ENCODE measurements at regions not wholly inside any gene's neighbourhood (a gene's known extent, or its start where the extent isn't known, plus 50 kb on each side); places are given as distances from the start of the nearest gene placed in this dataset.

DNA sequence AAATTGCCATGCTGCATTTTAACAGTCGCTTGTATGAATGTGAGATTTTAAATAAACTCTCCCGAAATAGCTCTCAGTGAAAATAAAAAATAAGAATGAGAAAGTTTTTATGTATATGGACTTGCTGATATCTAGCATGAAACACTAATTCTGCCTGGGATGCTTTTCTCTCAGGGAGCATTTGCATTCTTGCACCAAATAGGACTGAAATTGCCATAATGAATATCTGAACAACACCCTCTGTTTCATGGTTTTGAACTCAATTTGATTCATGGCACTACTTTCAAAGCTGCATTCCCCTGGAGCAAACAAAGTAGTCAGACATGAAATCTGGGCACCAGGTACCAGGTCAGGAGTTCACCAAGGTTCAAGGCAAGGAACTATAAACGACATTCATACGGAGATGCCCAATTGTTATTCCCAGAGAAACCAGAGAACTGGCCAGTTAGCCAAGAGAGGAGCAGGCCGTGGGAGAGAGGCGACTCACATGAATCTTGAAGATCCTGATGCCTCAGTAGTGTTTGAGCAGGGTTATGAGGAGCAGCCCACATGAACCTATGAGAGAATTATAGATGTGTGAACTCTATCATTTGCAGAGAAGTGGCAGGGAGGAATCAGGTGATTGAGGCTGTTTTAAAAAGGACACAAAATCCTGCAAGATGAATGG, 270.6 kb upstream of the ZC3H12C start:
- Histone ChIP-seq H3K9me3 (no peaks in the 10 kb centered on the region), H3K36me3 (no peaks in the 10 kb centered on the region), H3K4me1 (no peaks in the 10 kb centered on the region), H3K4me3 (no peak overlapping the region), H3K27me3 (no peaks in the 10 kb centered on the region), H3K27ac (no peak overlapping the region)
- intact Hi-C loops (cut with DNase I) = no loop called here
- no peak for DNase-seq
- TF ChIP-seq POLR2A (IDR thresholded peaks at IDR 0.05) (no peak), EP300 (IDR thresholded peaks at IDR 0.05) (no peak), POLR2AphosphoS5 (IDR thresholded peaks at IDR 0.05) (no peak)
- TF ChIP-seq, protein P1, sequence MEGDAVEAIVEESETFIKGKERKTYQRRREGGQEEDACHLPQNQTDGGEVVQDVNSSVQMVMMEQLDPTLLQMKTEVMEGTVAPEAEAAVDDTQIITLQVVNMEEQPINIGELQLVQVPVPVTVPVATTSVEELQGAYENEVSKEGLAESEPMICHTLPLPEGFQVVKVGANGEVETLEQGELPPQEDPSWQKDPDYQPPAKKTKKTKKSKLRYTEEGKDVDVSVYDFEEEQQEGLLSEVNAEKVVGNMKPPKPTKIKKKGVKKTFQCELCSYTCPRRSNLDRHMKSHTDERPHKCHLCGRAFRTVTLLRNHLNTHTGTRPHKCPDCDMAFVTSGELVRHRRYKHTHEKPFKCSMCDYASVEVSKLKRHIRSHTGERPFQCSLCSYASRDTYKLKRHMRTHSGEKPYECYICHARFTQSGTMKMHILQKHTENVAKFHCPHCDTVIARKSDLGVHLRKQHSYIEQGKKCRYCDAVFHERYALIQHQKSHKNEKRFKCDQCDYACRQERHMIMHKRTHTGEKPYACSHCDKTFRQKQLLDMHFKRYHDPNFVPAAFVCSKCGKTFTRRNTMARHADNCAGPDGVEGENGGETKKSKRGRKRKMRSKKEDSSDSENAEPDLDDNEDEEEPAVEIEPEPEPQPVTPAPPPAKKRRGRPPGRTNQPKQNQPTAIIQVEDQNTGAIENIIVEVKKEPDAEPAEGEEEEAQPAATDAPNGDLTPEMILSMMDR (IDR thresholded peaks at IDR 0.05) = no peak
- 86 to 87% methylated on average over 6 of the region's 6 CpGs for WGBS, 2 donors

DNA sequence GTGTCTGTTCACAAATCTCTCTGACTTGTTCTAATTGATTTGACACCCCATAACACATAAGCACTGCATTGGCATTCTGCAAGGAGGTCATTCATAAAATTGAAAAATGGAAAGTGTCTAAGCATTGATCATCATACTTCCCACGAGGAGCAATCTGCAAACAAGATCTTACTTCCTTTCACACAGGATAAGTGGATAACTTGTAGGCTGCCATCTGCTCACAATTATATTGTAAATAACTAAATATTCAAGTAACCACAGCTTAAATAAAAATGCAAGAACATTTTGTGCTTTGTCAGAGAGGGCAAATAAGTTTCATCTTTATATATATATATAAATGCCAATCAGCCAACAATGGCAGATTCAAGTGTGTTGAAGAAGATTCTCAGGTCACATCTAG, 264.8 kb upstream of the ZC3H12C start:
- WGBS, 2 donors = 44 to 56% methylated on average over 1 of the region's 1 CpG

GRCh38 chr11:109838026-109838425, 255.2 kb upstream of the ZC3H12C start:
- no peaks in the 10 kb centered on the region for H3K4me1 ChIP-seq
- intact Hi-C loops (cut with DNase I) = no loop called here
- no peak for DNase-seq
- H3K27me3 ChIP-seq = no peaks in the 10 kb centered on the region
- H3K9me3 ChIP-seq = no peaks in the 10 kb centered on the region
- H3K4me3 ChIP-seq = no peak overlapping the region
- TF ChIP-seq EP300 (IDR thresholded peaks at IDR 0.05) (no peak), POLR2AphosphoS5 (IDR thresholded peaks at IDR 0.05) (no peak), POLR2A (IDR thresholded peaks at IDR 0.05) (no peak)
- TF ChIP-seq, protein P1 (IDR thresholded peaks at IDR 0.05) = no peak
- WGBS, 2 donors = 85 to 86% methylated on average over 4 of the region's 4 CpGs
- no peak overlapping the region for H3K27ac ChIP-seq
- no peaks in the 10 kb centered on the region for H3K36me3 ChIP-seq

More for the DNA sequence above, 264.8 kb upstream of the ZC3H12C start:
- Histone ChIP-seq H3K9me3 (no peaks in the 10 kb centered on the region), H3K27me3 (no peaks in the 10 kb centered on the region), H3K36me3 (no peaks in the 10 kb centered on the region), H3K4me1 (no peaks in the 10 kb centered on the region), H3K27ac (no peak overlapping the region), H3K4me3 (no peak overlapping the region)
- intact Hi-C loops (cut with DNase I) = no loop called here
- no peak for TF ChIP-seq EP300 (IDR thresholded peaks at IDR 0.05)
- no peak for TF ChIP-seq POLR2A (IDR thresholded peaks at IDR 0.05)
- TF ChIP-seq, protein P1 (IDR thresholded peaks at IDR 0.05) = no peak
- TF ChIP-seq POLR2AphosphoS5 (IDR thresholded peaks at IDR 0.05) = no peak
- no peak for DNase-seq

DNA sequence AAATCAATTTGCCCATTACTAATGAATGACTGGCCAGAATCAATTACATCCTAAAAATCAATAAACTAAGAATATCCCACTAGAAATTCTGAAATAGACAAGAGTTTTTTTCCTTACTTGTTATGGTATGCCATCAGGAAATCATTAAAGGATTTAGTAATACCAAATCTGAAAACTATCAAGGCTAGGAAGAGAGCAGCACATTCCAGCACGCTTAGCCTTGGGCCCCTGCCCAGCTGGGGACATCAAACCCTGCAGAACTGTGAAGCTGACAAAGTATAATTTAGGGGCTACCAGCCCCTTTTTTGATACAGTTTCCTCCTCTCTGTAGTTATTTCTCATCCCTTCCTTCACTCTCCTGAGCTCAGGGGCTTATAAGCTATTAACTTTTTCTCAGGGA, 247.8 kb upstream of the ZC3H12C start:
- WGBS, 2 donors = 75 to 78% methylated on average over 1 of the region's 1 CpG

More for the DNA sequence above, 247.8 kb upstream of the ZC3H12C start:
- Histone ChIP-seq H3K36me3 (no peaks in the 10 kb centered on the region), H3K27ac (no peak overlapping the region), H3K9me3 (no peaks in the 10 kb centered on the region), H3K4me1 (no peaks in the 10 kb centered on the region), H3K4me3 (no peak overlapping the region), H3K27me3 (no peaks in the 10 kb centered on the region)
- no peak for DNase-seq
- intact Hi-C loops (cut with DNase I) = no loop called here
- TF ChIP-seq, protein P1 (IDR thresholded peaks at IDR 0.05) = no peak
- TF ChIP-seq EP300 (IDR thresholded peaks at IDR 0.05) = no peak
- TF ChIP-seq POLR2AphosphoS5 (IDR thresholded peaks at IDR 0.05) = no peak
- TF ChIP-seq POLR2A (IDR thresholded peaks at IDR 0.05) = no peak
